Naive B cell (primary cell): ENCODE measurements at regions not wholly inside any gene's neighbourhood (a gene's known extent, or its start where the extent isn't known, plus 50 kb on each side); places are given as distances from the start of the nearest gene placed in this dataset.
"Not testable (repeated sequence)": the region's sequence is repeated elsewhere in the genome, so short reads cannot be mapped to it uniquely, and the experiment has no call there.

Experiments
- ATAC-seq, 2 donors: fragments of 150-1000 bp; cut with Tn5 transposase; 2 replicates each; pipeline ENCODE4 v1.10.0; 2021; ENCODE audit warnings: low read depth in 2 of 2, mild to moderate bottlenecking in 2 of 2, moderate library complexity in 2 of 2
- DNase-seq: peaks from one replicate; pipeline ENCODE4 v3.0.0; 2022
- H3K27ac Mint-ChIP-seq, 6 donors: one replicate each; pipeline ENCODE4 v1.8.0; 2020 to 2022; ENCODE audit warnings: mild to moderate bottlenecking in 6 of 6, mixed read lengths in 6 of 6, moderate library complexity in 5 of 6, inconsistent platforms in 2 of 6
- H3K27me3 Mint-ChIP-seq, 3 donors: one replicate each; pipeline ENCODE4 v1.8.0; 2021 to 2022; ENCODE audit warnings: mixed read lengths in 3 of 3, mild to moderate bottlenecking in 1 of 3
- H3K36me3 Mint-ChIP-seq, 2 donors: one replicate each; pipeline ENCODE4 v1.8.0; 2020 to 2022; ENCODE audit warnings: mixed read lengths in 2 of 2, inconsistent platforms in 1 of 2, mild to moderate bottlenecking in 1 of 2
- H3K4me1 Mint-ChIP-seq, 3 donors: one replicate each; pipeline ENCODE4 v1.8.0; 2020 to 2022; ENCODE audit warnings: mixed read lengths in 3 of 3, inconsistent platforms in 1 of 3, mild to moderate bottlenecking in 1 of 3, moderate library complexity in 1 of 3
- H3K4me3 Mint-ChIP-seq, 8 donors: one replicate each; pipeline ENCODE4 v1.8.0; 2020 to 2022; ENCODE audit warnings: mild to moderate bottlenecking in 8 of 8, mixed read lengths in 8 of 8, moderate library complexity in 8 of 8, inconsistent platforms in 2 of 8
- H3K9me3 Mint-ChIP-seq, 7 donors: one replicate each; pipeline ENCODE4 v1.8.0; 2020 to 2022; ENCODE audit warnings: mixed read lengths in 7 of 7, mild to moderate bottlenecking in 5 of 7, inconsistent platforms in 2 of 7, moderate library complexity in 1 of 7

DNA sequence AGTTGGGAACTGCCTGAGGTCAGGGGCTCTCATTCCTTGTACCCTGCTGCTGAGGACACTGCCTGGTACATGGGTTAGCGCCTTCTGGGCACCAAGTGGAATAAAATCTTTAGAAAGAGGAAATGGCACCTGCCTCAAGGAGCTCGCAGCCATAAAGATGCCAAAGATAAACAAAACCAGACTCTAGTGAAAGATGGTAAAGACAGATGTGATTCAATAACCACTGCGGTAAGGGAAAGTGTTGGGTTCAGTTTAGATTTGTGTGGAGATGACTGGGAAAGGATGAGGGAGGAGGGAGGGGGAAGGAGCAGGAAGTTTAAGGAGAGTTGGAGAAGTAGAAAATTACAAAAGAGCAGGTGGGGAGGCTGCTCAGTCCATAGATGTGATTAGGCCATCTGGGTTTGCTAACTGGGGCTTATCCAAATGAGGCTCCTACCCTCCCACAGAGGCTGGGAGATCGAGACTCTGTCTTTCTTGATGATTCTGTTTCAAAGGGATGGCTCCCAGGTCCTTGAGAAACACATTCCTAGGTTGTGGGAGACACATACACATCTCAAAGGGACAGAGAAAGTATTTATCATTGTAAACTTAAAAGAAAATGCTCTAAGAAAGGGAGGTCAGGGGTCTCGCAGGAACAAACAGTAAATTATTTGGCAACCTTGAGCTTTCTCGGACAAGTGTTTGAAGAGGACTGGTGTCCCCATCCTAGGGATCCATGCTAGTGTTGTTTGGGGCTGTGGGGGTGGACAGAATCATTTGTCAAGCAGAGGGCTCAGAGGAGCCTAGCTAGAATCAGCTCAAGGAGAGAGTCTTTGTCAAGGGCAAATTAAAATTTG, 65.7 kb upstream of the MORC3 start:
- Mint-ChIP-seq H3K4me3 (peak overlapping the region; percentile 58 to 93 (median 78)), H3K4me1 (peaks cover 51 to 80% (median 62%) of the 10 kb centered on the region in 3 donors), H3K27me3 (no peaks in the 10 kb centered on the region), H3K9me3 (peaks cover 0 to 5% (median 0%) of the 10 kb centered on the region in 7 donors), H3K36me3 (peaks cover 33 to 40% of the 10 kb centered on the region in 2 donors), H3K27ac (peak overlapping the region; percentile 87 to 99 (median 91))
- DNase-seq: peak; percentile 47
- ATAC-seq: peak; percentile 40 to 44

DNA sequence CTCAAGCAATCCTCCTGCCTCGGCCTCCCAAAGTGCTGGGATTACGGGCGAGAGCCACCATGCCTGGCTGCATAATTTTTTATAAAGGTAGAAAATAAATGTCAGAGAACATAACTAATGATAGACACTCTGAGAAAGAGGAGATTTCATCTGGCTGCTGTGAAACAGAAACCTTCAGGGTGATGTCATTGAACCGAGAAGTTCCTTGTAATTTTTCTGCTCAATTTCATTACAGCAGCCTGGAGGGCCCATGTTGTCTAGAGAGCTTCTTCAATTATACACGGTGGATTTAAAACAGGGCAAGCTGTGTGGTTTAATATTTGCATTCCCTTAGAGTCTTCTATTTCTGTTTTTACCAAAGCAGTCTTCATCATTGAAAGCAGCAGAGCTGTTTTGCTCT, 64.3 kb upstream of the MORC3 start:
- Mint-ChIP-seq H3K4me3 (peak overlapping the region; percentile 71 to 93 (median 86)), H3K4me1 (peaks cover 61 to 91% (median 76%) of the 10 kb centered on the region in 3 donors), H3K27me3 (no peaks in the 10 kb centered on the region), H3K36me3 (peaks cover 26 to 36% of the 10 kb centered on the region in 2 donors), H3K27ac (peak overlapping the region; percentile 87 to 99 (median 92)), H3K9me3 (peaks cover 0 to 5% (median 0%) of the 10 kb centered on the region in 7 donors)
- DNase-seq (peak; percentile 70), ATAC-seq (peak; percentile 75 to 78)

DNA sequence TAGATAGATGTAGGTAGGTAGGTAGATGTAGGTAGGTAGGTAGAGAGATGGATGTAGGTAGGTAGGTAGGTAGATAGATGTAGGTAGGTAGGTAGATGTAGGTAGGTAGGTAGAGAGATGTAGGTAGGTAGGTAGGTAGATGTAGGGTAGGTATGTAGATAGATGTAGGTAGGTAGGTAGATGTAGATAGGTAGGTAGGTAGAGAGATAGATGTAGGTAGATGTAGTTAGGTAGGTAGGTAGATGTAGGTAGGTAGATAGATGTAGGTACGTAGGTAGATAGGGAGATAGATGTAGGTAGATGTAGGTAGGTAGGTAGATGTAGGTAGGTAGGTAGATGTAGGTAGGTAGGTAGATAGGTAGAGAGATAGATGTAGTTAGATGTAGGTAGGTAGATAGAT, 62.3 kb upstream of the MORC3 start:
- DNase-seq (no peak), ATAC-seq (no peak)
- peaks cover 20 to 34% of the 10 kb centered on the region in 2 donors for H3K36me3 Mint-ChIP-seq
- peaks cover 0 to 5% (median 0%) of the 10 kb centered on the region in 7 donors for H3K9me3 Mint-ChIP-seq
- peak overlapping the region in 5 of 8 donors; percentile 71 to 93 (median 76) for H3K4me3 Mint-ChIP-seq
- H3K4me1 Mint-ChIP-seq: peaks cover 64 to 99% (median 90%) of the 10 kb centered on the region in 3 donors
- H3K27ac Mint-ChIP-seq: peak overlapping the region in 5 of 6 donors; percentile 60 to 98 (median 88)
- no peaks in the 10 kb centered on the region for H3K27me3 Mint-ChIP-seq

DNA sequence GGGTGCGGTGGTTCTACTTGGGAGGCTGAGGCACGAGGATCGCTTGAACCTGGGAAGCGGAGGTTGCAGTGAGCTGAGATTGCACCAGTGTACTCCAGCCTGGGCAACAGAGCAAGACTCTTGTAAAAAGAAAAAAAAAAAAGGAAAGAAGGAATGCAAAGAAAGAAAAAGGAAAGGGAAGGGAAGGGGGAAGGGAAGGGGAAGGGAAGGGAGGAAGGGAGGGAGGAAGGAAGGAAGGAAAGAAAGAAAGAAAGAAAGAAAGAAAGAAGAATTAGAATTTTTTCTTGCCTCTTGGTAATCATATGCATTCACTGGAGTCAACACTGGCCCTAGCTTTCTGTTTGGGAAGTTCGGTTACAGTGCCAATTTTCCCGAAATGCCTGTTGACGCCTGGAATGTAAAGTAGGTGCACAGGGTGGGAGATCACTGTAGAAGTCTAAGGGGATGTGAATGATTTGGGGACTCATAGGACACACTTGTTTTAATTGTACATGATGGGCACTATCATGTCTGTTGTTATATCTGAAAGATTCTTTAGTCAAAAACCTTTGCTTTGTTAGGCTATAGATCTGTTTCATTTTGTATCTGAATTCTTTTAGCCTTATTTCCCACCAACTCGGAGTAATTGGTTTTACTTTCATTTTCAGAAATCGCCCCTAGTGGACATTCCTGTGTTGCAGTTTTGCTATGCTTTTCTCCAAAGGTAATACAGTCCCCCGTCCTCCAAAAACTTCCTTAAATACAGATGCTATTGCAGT, 59.8 kb upstream of the MORC3 start:
- H3K4me1 Mint-ChIP-seq: peaks cover 49 to 94% (median 73%) of the 10 kb centered on the region in 3 donors
- H3K9me3 Mint-ChIP-seq: peaks cover 0 to 5% (median 0%) of the 10 kb centered on the region in 7 donors
- peak overlapping the region; percentile 68 to 95 (median 88) for H3K27ac Mint-ChIP-seq
- no peaks in the 10 kb centered on the region for H3K27me3 Mint-ChIP-seq
- H3K4me3 Mint-ChIP-seq: peak overlapping the region; percentile 72 to 90 (median 85)
- DNase-seq (peak; percentile 57), ATAC-seq (peak; percentile 33 to 45)
- peaks cover 15 to 38% of the 10 kb centered on the region in 2 donors for H3K36me3 Mint-ChIP-seq

DNA sequence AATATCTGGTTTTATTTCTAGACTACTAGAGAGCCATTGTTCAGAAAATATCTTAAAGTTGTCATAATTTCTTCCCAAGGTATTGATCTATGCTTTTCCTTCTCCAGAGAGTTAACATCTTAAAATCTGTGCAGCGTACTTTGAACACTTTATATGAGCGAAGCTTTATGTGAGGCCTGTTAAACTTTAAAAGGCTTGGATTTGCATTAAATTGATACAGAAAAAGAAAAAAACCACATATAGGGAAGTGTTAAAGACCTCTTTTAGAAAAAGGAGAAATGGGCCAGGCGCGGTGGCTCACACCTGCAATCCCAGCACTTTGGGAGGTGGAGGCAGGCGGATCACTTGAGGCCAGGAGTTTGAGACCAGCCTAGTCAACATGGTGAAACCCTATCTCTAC, 59.2 kb upstream of the MORC3 start:
- peaks cover 20 to 39% of the 10 kb centered on the region in 2 donors for H3K36me3 Mint-ChIP-seq
- ATAC-seq (peak; percentile 59 to 64), DNase-seq (peak; percentile 53)
- peaks cover 48 to 93% (median 67%) of the 10 kb centered on the region in 3 donors for H3K4me1 Mint-ChIP-seq
- H3K9me3 Mint-ChIP-seq: peaks cover 0 to 5% (median 0%) of the 10 kb centered on the region in 7 donors
- no peaks in the 10 kb centered on the region for H3K27me3 Mint-ChIP-seq
- peak overlapping the region; percentile 68 to 95 (median 88) for H3K27ac Mint-ChIP-seq
- H3K4me3 Mint-ChIP-seq: peak overlapping the region; percentile 72 to 90 (median 85)

DNA sequence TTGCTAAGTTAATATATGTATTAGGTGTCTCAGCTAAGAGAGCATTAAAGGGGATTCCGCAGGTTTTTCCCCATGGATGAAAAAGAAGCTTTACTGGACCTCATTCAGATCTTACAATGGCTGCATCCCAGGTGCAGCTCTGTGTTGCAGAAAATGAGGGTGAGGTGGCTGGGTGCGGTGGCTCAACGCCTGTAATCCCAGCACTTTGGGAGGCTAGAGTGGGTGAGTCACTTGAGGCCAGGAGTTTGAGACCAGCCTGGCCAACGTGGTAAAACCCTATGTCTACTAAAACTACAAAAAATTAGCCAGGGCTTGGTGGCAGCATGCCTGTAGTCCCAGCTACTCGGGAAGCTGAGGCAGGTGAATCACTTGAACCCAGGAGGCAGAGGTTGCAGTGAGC, 58.5 kb upstream of the MORC3 start:
- H3K4me3 Mint-ChIP-seq: peak overlapping the region in 6 of 8 donors; percentile 72 to 90 (median 85)
- no peaks in the 10 kb centered on the region for H3K27me3 Mint-ChIP-seq
- H3K4me1 Mint-ChIP-seq: peaks cover 45 to 87% (median 60%) of the 10 kb centered on the region in 3 donors
- H3K36me3 Mint-ChIP-seq: peaks cover 22 to 36% of the 10 kb centered on the region in 2 donors
- no peak for DNase-seq
- peaks cover 0 to 5% (median 0%) of the 10 kb centered on the region in 7 donors for H3K9me3 Mint-ChIP-seq
- H3K27ac Mint-ChIP-seq: peak overlapping the region in 4 of 6 donors; percentile 30 to 95 (median 90)
- no peak for ATAC-seq

DNA sequence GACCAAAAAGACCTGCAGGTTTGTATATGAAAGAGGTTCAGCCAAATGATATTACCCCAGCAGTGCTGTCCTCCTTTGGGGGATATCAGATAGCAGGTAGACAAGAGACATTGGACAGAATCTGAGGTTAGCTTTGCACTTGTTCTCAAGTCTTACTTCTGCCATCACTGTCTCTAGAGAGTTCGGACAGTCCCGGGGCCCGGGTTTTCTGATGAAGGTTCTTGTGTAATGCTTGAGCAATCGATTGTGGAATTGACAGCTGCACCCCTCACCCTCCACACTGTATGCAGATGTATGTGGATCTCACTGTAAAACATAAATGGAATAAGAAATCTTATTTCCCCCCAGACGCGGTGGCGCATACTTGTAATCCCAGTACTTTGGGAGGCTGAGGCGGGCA, 56.2 kb upstream of the MORC3 start:
- Mint-ChIP-seq H3K27me3 (no peaks in the 10 kb centered on the region), H3K27ac (peak overlapping the region; percentile 51 to 88 (median 68)), H3K9me3 (peaks cover 4 to 16% (median 9%) of the 10 kb centered on the region in 7 donors), H3K4me1 (peaks cover 30 to 80% (median 46%) of the 10 kb centered on the region in 3 donors), H3K36me3 (peaks cover 25 to 41% of the 10 kb centered on the region in 2 donors), H3K4me3 (peak overlapping the region in 7 of 8 donors; percentile 10 to 82 (median 39))
- ATAC-seq: peak; percentile 53 to 65
- DNase-seq: peak; percentile 15

DNA sequence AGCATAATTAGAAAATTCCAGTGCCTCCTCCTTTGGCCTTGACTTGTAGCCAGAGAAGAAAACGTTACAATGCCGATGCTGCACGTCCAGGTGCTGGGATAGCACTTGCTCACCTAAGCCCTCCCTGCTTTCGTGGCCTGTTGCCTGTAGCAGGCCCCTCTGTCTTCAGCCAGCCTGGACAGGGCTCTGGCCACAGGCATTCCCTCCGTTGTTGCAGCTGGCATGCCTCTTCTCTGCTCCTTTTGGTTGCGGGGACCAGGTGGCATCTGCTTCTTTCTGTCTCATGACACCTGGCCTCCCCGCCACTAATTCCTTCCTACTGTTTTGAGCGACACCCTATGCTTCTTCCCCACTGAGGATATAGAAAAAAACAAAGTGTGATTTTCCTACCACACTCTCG, 54.6 kb upstream of the MORC3 start:
- DNase-seq: no peak
- Mint-ChIP-seq H3K27me3 (no peaks in the 10 kb centered on the region), H3K9me3 (peaks cover 4 to 16% (median 9%) of the 10 kb centered on the region in 7 donors), H3K27ac (peak overlapping the region in 3 of 6 donors; percentile 8 to 93 (median 79)), H3K4me1 (peaks cover 22 to 66% (median 34%) of the 10 kb centered on the region in 3 donors), H3K4me3 (peak overlapping the region in 1 of 8 donors; percentile 37), H3K36me3 (peaks cover 25 to 41% of the 10 kb centered on the region in 2 donors)
- no peak for ATAC-seq

DNA sequence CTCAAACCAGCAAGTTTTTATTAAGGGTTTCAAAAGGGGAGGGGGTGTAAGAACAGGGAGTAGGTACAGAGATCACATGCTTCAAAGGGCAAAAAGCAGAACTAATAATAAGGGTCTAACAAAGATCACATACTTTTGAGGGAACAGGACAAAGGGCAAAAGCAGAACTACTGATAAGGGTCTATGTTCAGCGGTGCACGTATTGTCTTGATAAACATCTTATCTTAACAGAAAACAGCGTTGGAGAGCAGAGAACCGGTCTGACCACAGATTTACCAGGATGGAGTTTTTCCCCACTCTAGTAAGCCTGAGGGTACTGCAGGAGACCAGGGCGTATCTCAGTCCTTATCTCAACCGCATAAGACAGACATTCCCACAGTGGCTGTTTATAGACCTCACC, 52.2 kb upstream of the MORC3 start:
- Mint-ChIP-seq H3K27ac (peak overlapping the region; percentile 44 to 96 (median 85)), H3K4me1 (peaks cover 15 to 47% (median 16%) of the 10 kb centered on the region in 3 donors), H3K36me3 (peaks cover 25 to 42% of the 10 kb centered on the region in 2 donors), H3K4me3 (peak overlapping the region in 7 of 8 donors; percentile 7 to 71 (median 49)), H3K9me3 (peaks cover 4 to 16% (median 9%) of the 10 kb centered on the region in 7 donors)
- H3K27me3 Mint-ChIP-seq, ATAC-seq: not testable (repeated sequence)
- peak; percentile 12 for DNase-seq

DNA sequence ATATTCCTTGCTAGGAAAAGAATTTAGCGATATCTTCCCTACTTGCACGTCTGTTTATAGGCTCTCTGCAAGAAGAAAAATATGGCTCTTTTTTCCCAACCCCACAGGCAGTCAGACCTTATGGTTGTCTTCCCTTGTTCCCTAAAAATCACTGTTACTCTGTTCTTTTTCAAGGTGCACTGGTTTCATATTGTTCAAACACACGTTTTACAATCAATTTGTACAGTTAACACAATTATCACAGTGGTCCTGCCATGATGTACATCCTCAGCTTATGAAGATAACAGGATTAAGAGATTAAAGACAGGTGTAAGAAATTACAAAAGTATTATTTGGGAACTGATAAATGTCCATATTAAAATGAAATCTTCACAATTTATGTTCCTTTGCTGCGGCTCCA, 51.7 kb upstream of the MORC3 start:
- Mint-ChIP-seq H3K9me3 (peaks cover 4 to 16% (median 9%) of the 10 kb centered on the region in 7 donors), H3K36me3 (peaks cover 27 to 42% of the 10 kb centered on the region in 2 donors), H3K4me3 (peak overlapping the region in 1 of 8 donors; percentile 71), H3K4me1 (peaks cover 15 to 42% (median 17%) of the 10 kb centered on the region in 3 donors)
- H3K27me3 Mint-ChIP-seq, ATAC-seq, H3K27ac Mint-ChIP-seq, DNase-seq: not testable (repeated sequence)
